HEK293T (cell line): ENCODE measurements at regions not wholly inside any gene's neighbourhood (a gene's known extent, or its start where the extent isn't known, plus 50 kb on each side); places are given as distances from the start of the nearest gene placed in this dataset.
"Not testable (repeated sequence)": the region's sequence is repeated elsewhere in the genome, so short reads cannot be mapped to it uniquely, and the experiment has no call there.

ENCODE experiments used
- CTCF ChIA-PET: fragments of 350-600 bp; formaldehyde crosslinking; extraction: SDS; loops from one replicate; lab custom pipeline; 2021; ENCODE audit warnings: antibody characterized with exemption, inconsistent platforms; lab: Yijun Ruan, JAX
- POLR2A ChIA-PET: fragments of 350-600 bp; formaldehyde crosslinking; extraction: SDS; loops from one replicate; lab custom pipeline; 2020; ENCODE audit warnings: antibody characterized with exemption, inconsistent platforms; lab: Yijun Ruan, JAX
- DNase-seq: peaks from one replicate; pipeline ENCODE4 v3.0.0; 2012; ENCODE audit warnings: mixed read lengths; ENCODE audit errors: extremely low spot score
- ARNT ChIP-seq: fragments of 450-650 bp; IDR thresholded peaks from 2 replicates; pipeline ENCODE4 v1.6.1; 2017; ENCODE audit warnings: mild to moderate bottlenecking
- BHLHE40 ChIP-seq: fragments of 450-650 bp; IDR thresholded peaks from 2 replicates; pipeline ENCODE4 v1.6.1; 2016; ENCODE audit warnings: mild to moderate bottlenecking, moderate library complexity, borderline replicate concordance
- CTBP1 ChIP-seq: fragments of 450-650 bp; IDR thresholded peaks from 2 replicates; pipeline ENCODE4 v1.6.1; 2016; ENCODE audit warnings: borderline replicate concordance
- ELF4 ChIP-seq: fragments of 450-650 bp; IDR thresholded peaks from 2 replicates; pipeline ENCODE4 v1.6.1; 2017; ENCODE audit warnings: antibody characterized with exemption
- FOXA1 ChIP-seq: fragments of 450-650 bp; IDR thresholded peaks from 2 replicates; pipeline ENCODE4 v1.6.1; 2016; ENCODE audit warnings: mild to moderate bottlenecking
- FOXK2 ChIP-seq: fragments of 450-650 bp; IDR thresholded peaks from 2 replicates; pipeline ENCODE4 v1.6.1; 2016; ENCODE audit warnings: mild to moderate bottlenecking
- FOXM1 ChIP-seq: fragments of 450-650 bp; IDR thresholded peaks from 2 replicates; pipeline ENCODE4 v1.6.1; 2017; ENCODE audit warnings: mild to moderate bottlenecking, borderline replicate concordance
- HDGF ChIP-seq: fragments of 450-650 bp; IDR thresholded peaks from 2 replicates; pipeline ENCODE4 v1.6.1; 2017; ENCODE audit warnings: antibody characterized with exemption, borderline replicate concordance
- L3MBTL2 ChIP-seq: fragments of 450-650 bp; conservative IDR thresholded peaks from 2 replicates; pipeline ENCODE4 v1.6.1; 2016; ENCODE audit warnings: mild to moderate bottlenecking
- LEF1 ChIP-seq: fragments of 450-650 bp; IDR thresholded peaks from 2 replicates; pipeline ENCODE4 v1.6.1; 2017; ENCODE audit warnings: mild to moderate bottlenecking, borderline replicate concordance
- NFRKB ChIP-seq: fragments of 450-650 bp; IDR thresholded peaks from 2 replicates; pipeline ENCODE4 v1.6.1; 2016; ENCODE audit warnings: mild to moderate bottlenecking, moderate library complexity
- PKNOX1 ChIP-seq: fragments of 450-650 bp; IDR thresholded peaks from 2 replicates; pipeline ENCODE4 v1.6.1; 2016
- SP1 ChIP-seq: fragments of 450-650 bp; IDR thresholded peaks from 2 replicates; pipeline ENCODE4 v1.6.1; 2017
- SUZ12 ChIP-seq: fragments of 450-650 bp; IDR thresholded peaks from 2 replicates; pipeline ENCODE4 v1.6.1; 2016; ENCODE audit warnings: mild to moderate bottlenecking
- TARDBP ChIP-seq: fragments of 450-650 bp; IDR thresholded peaks from 2 replicates; pipeline ENCODE4 v1.6.1; 2016
- ZNF384 ChIP-seq: fragments of 450-650 bp; IDR thresholded peaks from 2 replicates; pipeline ENCODE4 v1.6.1; 2016

- ChIA-PET POLR2A (no interaction called here), CTCF (no interaction called here)
- DNase-seq: no peak
- TF ChIP-seq HDGF (no peak), SP1 (no peak), ELF4 (no peak), CTBP1 (no peak), BHLHE40 (no peak), PKNOX1 (no peak), ARNT (no peak), NFRKB (no peak), LEF1 (no peak), FOXK2 (no peak), SUZ12 (no peak), ZNF384 (no peak), L3MBTL2 (no peak)
Measured at GRCh38 chr22:48819232-48819631, 1008.4 kb downstream of the BRD1 start.

GRCh38 chr22:48817491-48817890, 1010.2 kb downstream of the BRD1 start:
- CTCF ChIA-PET, POLR2A ChIA-PET, DNase-seq: not testable (repeated sequence)

GRCh38 chr22:48811885-48812284, 1015.8 kb downstream of the BRD1 start:
- ChIA-PET CTCF (no interaction called here), POLR2A (no interaction called here)
- no peak for DNase-seq
- no peak for TF ChIP-seq NFRKB
- TF ChIP-seq TARDBP: no peak
- TF ChIP-seq PKNOX1: no peak
- no peak for TF ChIP-seq CTBP1
- no peak for TF ChIP-seq ZNF384
- TF ChIP-seq SP1: no peak
- no peak for TF ChIP-seq LEF1
- no peak for TF ChIP-seq FOXA1
- no peak for TF ChIP-seq FOXM1
- TF ChIP-seq HDGF: no peak

- TF ChIP-seq TARDBP: no peak
- TF ChIP-seq FOXM1: no peak
- no peak for TF ChIP-seq BHLHE40
- TF ChIP-seq HDGF: no peak
- CTCF ChIA-PET: no interaction called here
- POLR2A ChIA-PET: no interaction called here
- DNase-seq: no peak
Measured at GRCh38 chr22:48808038-48808960, 1019.4 kb downstream of the BRD1 start.

GRCh38 chr22:48807155-48807554, 1020.5 kb downstream of the BRD1 start:
- ChIA-PET CTCF (no interaction called here), POLR2A (no interaction called here)
- no peak for DNase-seq
- TF ChIP-seq ARNT: no peak
- no peak for TF ChIP-seq ELF4
- TF ChIP-seq LEF1: no peak
- no peak for TF ChIP-seq FOXA1
- no peak for TF ChIP-seq BHLHE40
- no peak for TF ChIP-seq HDGF
- no peak for TF ChIP-seq FOXM1
- no peak for TF ChIP-seq SP1
- TF ChIP-seq NFRKB: no peak
- no peak for TF ChIP-seq ZNF384
- no peak for TF ChIP-seq L3MBTL2
- TF ChIP-seq CTBP1: no peak
- TF ChIP-seq FOXK2: no peak
- TF ChIP-seq PKNOX1: no peak
- no peak for TF ChIP-seq SUZ12
- no peak for TF ChIP-seq TARDBP

- TF ChIP-seq FOXM1 (no peak), FOXK2 (no peak), LEF1 (no peak), ZNF384 (no peak), ELF4 (no peak), NFRKB (no peak), PKNOX1 (no peak), FOXA1 (no peak), CTBP1 (no peak), ARNT (no peak), TARDBP (no peak), SP1 (no peak), SUZ12 (no peak), BHLHE40 (no peak), HDGF (no peak), L3MBTL2 (no peak)
- DNase-seq: no peak
- ChIA-PET CTCF (no interaction called here), POLR2A (no interaction called here)
Measured at GRCh38 chr22:48806227-48806781, 1021.4 kb downstream of the BRD1 start.
